ENCODE measurements at regions not wholly inside any gene's neighbourhood (a gene's known extent, or its start where the extent isn't known, plus 50 kb on each side); places are given as distances from the start of the nearest gene placed in this dataset.

DNA sequence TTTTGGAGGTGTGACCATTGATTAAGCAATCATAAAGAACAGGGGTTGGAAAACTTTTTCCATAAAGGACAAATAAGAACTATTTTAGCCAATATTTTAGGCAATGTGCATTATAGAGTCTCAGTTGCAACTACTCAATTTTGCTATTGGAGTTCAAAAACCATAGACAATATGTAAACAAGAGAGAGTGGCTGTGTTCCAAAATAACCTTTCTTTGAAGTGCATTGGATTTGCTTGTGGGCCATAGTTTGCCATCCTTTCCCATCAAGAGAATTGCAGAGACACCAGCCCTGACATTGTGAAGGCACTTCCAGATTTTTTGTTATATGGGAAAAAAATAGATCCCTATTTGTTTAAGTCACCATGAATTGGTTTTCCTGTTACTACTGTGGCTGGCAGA, 63.3 kb upstream of the LARGE1 start:
- TF ChIP-seq, protein P1, sequence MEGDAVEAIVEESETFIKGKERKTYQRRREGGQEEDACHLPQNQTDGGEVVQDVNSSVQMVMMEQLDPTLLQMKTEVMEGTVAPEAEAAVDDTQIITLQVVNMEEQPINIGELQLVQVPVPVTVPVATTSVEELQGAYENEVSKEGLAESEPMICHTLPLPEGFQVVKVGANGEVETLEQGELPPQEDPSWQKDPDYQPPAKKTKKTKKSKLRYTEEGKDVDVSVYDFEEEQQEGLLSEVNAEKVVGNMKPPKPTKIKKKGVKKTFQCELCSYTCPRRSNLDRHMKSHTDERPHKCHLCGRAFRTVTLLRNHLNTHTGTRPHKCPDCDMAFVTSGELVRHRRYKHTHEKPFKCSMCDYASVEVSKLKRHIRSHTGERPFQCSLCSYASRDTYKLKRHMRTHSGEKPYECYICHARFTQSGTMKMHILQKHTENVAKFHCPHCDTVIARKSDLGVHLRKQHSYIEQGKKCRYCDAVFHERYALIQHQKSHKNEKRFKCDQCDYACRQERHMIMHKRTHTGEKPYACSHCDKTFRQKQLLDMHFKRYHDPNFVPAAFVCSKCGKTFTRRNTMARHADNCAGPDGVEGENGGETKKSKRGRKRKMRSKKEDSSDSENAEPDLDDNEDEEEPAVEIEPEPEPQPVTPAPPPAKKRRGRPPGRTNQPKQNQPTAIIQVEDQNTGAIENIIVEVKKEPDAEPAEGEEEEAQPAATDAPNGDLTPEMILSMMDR (IDR thresholded peaks at IDR 0.05): no peak
- TF ChIP-seq POLR2A (IDR thresholded peaks at IDR 0.05; ENCODE audit: low read depth) (no peak), EP300 (IDR thresholded peaks at IDR 0.05) (no peak)
